GM20000 (cell line): ENCODE measurements at regions not wholly inside any gene's neighbourhood (a gene's known extent, or its start where the extent isn't known, plus 50 kb on each side); places are given as distances from the start of the nearest gene placed in this dataset.
"Not testable (repeated sequence)": the region's sequence is repeated elsewhere in the genome, so short reads cannot be mapped to it uniquely, and the experiment has no call there.

Experiments
- DNase-seq: peaks from one replicate; pipeline ENCODE4 v3.0.0; 2012; ENCODE audit warnings: low spot score
- CTCF ChIP-seq: IDR thresholded peaks from 2 replicates; pipeline ENCODE4 v1.5.1; 2012; ENCODE audit warnings: mild to moderate bottlenecking, control low read depth; ENCODE audit errors: extremely low read depth, missing control alignments

- no peak for DNase-seq
- TF ChIP-seq CTCF: no peak
Measured at GRCh38 chr15:20106026-20106425, 435.6 kb downstream of the GOLGA6L6 start.

GRCh38 chr15:20105011-20105990 lies 436.3 kb downstream of the GOLGA6L6 start:
- DNase-seq: not testable (repeated sequence)

- not testable (repeated sequence) for DNase-seq
Measured at GRCh38 chr15:20104551-20104950, 437.0 kb downstream of the GOLGA6L6 start.

GRCh38 chr15:20102862-20103261 lies 438.7 kb downstream of the GOLGA6L6 start:
- not testable (repeated sequence) for DNase-seq

GRCh38 chr15:20102209-20102608 lies 439.4 kb downstream of the GOLGA6L6 start:
- DNase-seq: not testable (repeated sequence)

GRCh38 chr15:20101281-20101680 lies 440.3 kb downstream of the GOLGA6L6 start:
- not testable (repeated sequence) for DNase-seq

- DNase-seq: not testable (repeated sequence)
Measured at GRCh38 chr15:20100604-20101270, 440.9 kb downstream of the GOLGA6L6 start.

GRCh38 chr15:20095699-20096303 lies 445.8 kb downstream of the GOLGA6L6 start:
- not testable (repeated sequence) for DNase-seq

GRCh38 chr15:20089541-20089940 lies 452.1 kb downstream of the GOLGA6L6 start:
- not testable (repeated sequence) for DNase-seq

- DNase-seq: not testable (repeated sequence)
Measured at GRCh38 chr15:20084026-20084425, 457.6 kb downstream of the GOLGA6L6 start.

- not testable (repeated sequence) for DNase-seq
Measured at GRCh38 chr15:20074082-20074481, 467.5 kb downstream of the GOLGA6L6 start.

- DNase-seq: not testable (repeated sequence)
Measured at GRCh38 chr15:20069043-20069442, 472.6 kb downstream of the GOLGA6L6 start.

- not testable (repeated sequence) for DNase-seq
Measured at GRCh38 chr15:20066173-20066572, 475.4 kb downstream of the GOLGA6L6 start.

- not testable (repeated sequence) for DNase-seq
Measured at GRCh38 chr15:20065508-20065907, 476.1 kb downstream of the GOLGA6L6 start.

- not testable (repeated sequence) for DNase-seq
Measured at GRCh38 chr15:20063167-20063566, 478.4 kb downstream of the GOLGA6L6 start.

GRCh38 chr15:20060838-20061237 lies 480.8 kb downstream of the GOLGA6L6 start:
- not testable (repeated sequence) for DNase-seq

GRCh38 chr15:20056871-20057270 lies 484.7 kb downstream of the GOLGA6L6 start:
- DNase-seq: not testable (repeated sequence)

- not testable (repeated sequence) for DNase-seq
Measured at GRCh38 chr15:20055921-20056320, 485.7 kb downstream of the GOLGA6L6 start.

- not testable (repeated sequence) for DNase-seq
Measured at GRCh38 chr15:20048189-20048588, 493.4 kb downstream of the GOLGA6L6 start.

GRCh38 chr15:20045165-20045564 lies 496.4 kb downstream of the GOLGA6L6 start:
- not testable (repeated sequence) for DNase-seq
